Lung (tissue), 11 donors: ENCODE measurements at regions not wholly inside any gene's neighbourhood (a gene's known extent, or its start where the extent isn't known, plus 50 kb on each side); places are given as distances from the start of the nearest gene placed in this dataset.

Experiments
- ATAC-seq: fragments of 200-7000 bp; cut with Tn5 transposase; one replicate; pipeline ENCODE4 v1.9.1; 2020; ENCODE audit warnings: moderate number of reproducible peaks; ENCODE audit not compliant: insufficient read depth, low FRiP score
- DNase-seq, 3 donors: peaks; one replicate each; pipeline ENCODE4 v3.0.0-alpha.2; 2013 to 2017
- H3K27ac ChIP-seq, 2 donors: one replicate each; pipeline ENCODE4 v1.5.1; 2013; ENCODE audit warnings: mild to moderate bottlenecking in 2 of 2, moderate library complexity in 2 of 2, control low read depth in 1 of 2, inconsistent platforms in 1 of 2, low read depth in 1 of 2, low read length in 1 of 2
- H3K27me3 ChIP-seq, 3 donors: one replicate each; pipeline ENCODE4 v1.5.1; 2013; ENCODE audit warnings: low read length in 2 of 3; ENCODE audit not compliant: control insufficient read depth in 3 of 3, insufficient read depth in 3 of 3
- H3K36me3 ChIP-seq, 4 donors: one replicate each; pipeline ENCODE4 v1.5.1; 2013; ENCODE audit warnings: low read length in 4 of 4, mild to moderate bottlenecking in 1 of 4, moderate library complexity in 1 of 4; ENCODE audit not compliant: control insufficient read depth in 4 of 4, insufficient read depth in 4 of 4
- H3K4me1 ChIP-seq, 5 donors: one replicate each; pipeline ENCODE4 v1.5.1; 2013; ENCODE audit warnings: low read length in 5 of 5, mild to moderate bottlenecking in 2 of 5, moderate library complexity in 1 of 5; ENCODE audit not compliant: control insufficient read depth in 5 of 5, insufficient read depth in 5 of 5
- H3K4me3 ChIP-seq: one replicate; pipeline ENCODE4 v1.5.1; 2013; ENCODE audit warnings: mild to moderate bottlenecking, control low read depth, moderate library complexity
- H3K9ac ChIP-seq, 2 donors: one replicate each; pipeline ENCODE4 v1.5.1; 2013; ENCODE audit warnings: low read length in 2 of 2, control low read depth in 1 of 2; ENCODE audit not compliant: insufficient read depth in 1 of 2
- H3K9me3 ChIP-seq, 4 donors: one replicate each; pipeline ENCODE4 v1.5.1; 2013; ENCODE audit warnings: low read length in 3 of 4, mild to moderate bottlenecking in 1 of 4, moderate library complexity in 1 of 4; ENCODE audit not compliant: control insufficient read depth in 4 of 4, insufficient read depth in 3 of 4
- CTCF ChIP-seq: IDR thresholded peaks from 2 replicates; pipeline ENCODE4 v1.5.1; 2012; ENCODE audit warnings: mild to moderate bottlenecking; ENCODE audit errors: control extremely low read depth, extremely low read depth
- WGBS, 2 donors: extraction: QIAGEN DNeasy Blood & Tissue Kit; methylation state at CpG; one replicate each; pipeline ENCODE4 v1.1.7; 2013; 5-methylcytosine and 5-hydroxymethylcytosine counted together
- donor health status: control.
- donor health status: control.
- donor health status: Bipolar disorder and iron deficiency.
- donor health status: healthy.
- donor health status: DM: yes; HTN: yes; CAD: no.

- WGBS, 2 donors: 76 to 84% methylated on average over 10 of the region's 10 CpGs
- no peak for DNase-seq
- no peak overlapping the region for H3K4me3 ChIP-seq
- H3K27ac ChIP-seq: no peak overlapping the region
- H3K9ac ChIP-seq: no peak overlapping the region
- no peaks in the 10 kb centered on the region for H3K4me1 ChIP-seq
- no peaks in the 10 kb centered on the region for H3K9me3 ChIP-seq
- H3K36me3 ChIP-seq: no peaks in the 10 kb centered on the region
- H3K27me3 ChIP-seq: no peaks in the 10 kb centered on the region
- TF ChIP-seq CTCF: no peak
- ATAC-seq: no peak
These were observed 56.4 kb upstream of the SEC11C start for GRCh38 chr18:59083136-59083818.

- Histone ChIP-seq H3K27me3 (no peaks in the 10 kb centered on the region), H3K9ac (no peak overlapping the region), H3K36me3 (no peaks in the 10 kb centered on the region), H3K9me3 (no peaks in the 10 kb centered on the region), H3K27ac (no peak overlapping the region), H3K4me1 (no peaks in the 10 kb centered on the region), H3K4me3 (no peak overlapping the region)
- no peak for TF ChIP-seq CTCF
- WGBS, 2 donors: 91 to 92% methylated on average over 3 of the region's 3 CpGs
- ATAC-seq (no peak), DNase-seq (no peak)
These were observed 54.4 kb upstream of the SEC11C start for GRCh38 chr18:59085126-59085794.

- ATAC-seq (no peak), DNase-seq (no peak)
- no peak overlapping the region for H3K9ac ChIP-seq
- H3K36me3 ChIP-seq: no peaks in the 10 kb centered on the region
- no peaks in the 10 kb centered on the region for H3K9me3 ChIP-seq
- no peak for TF ChIP-seq CTCF
- 67 to 82% methylated on average over 1 of the region's 1 CpG for WGBS, 2 donors
- H3K27me3 ChIP-seq: no peaks in the 10 kb centered on the region
- no peak overlapping the region for H3K27ac ChIP-seq
- H3K4me1 ChIP-seq: no peaks in the 10 kb centered on the region
- H3K4me3 ChIP-seq: no peak overlapping the region
These were observed 53.9 kb upstream of the SEC11C start for GRCh38 chr18:59085797-59086196.
